GM23338 (cell line): ENCODE measurements at regions not wholly inside any gene's neighbourhood (a gene's known extent, or its start where the extent isn't known, plus 50 kb on each side); places are given as distances from the start of the nearest gene placed in this dataset.
A peak's percentile ranks its signal among the peaks of the same experiment; 100 is the strongest.

Experiments used
- ATAC-seq: fragments of 200-7000 bp; cut with Tn5 transposase; 3 replicates; pipeline ENCODE4 v1.9.1; 2020
- DNase-seq: peaks from one replicate; pipeline ENCODE4 v3.0.0-alpha.2; 2015; ENCODE audit warnings: low spot score
- H2AFZ ChIP-seq: fragments of 200-600 bp; sonication (generic); 2 replicates; pipeline ENCODE4 v1.8.0; 2016; ENCODE audit warnings: antibody characterized with exemption, mild to moderate bottlenecking, moderate library complexity
- H3F3A ChIP-seq: fragments of 200-600 bp; sonication (generic); replicated peaks from 2 replicates; pipeline ENCODE4 v1.8.0; 2017; ENCODE audit warnings: antibody characterized with exemption, mixed run types, low read depth
- H3K27ac ChIP-seq: fragments of 200-600 bp; sonication (generic); 2 replicates; pipeline ENCODE4 v1.6.1; 2016; ENCODE audit warnings: low read depth
- H3K27me3 ChIP-seq: fragments of 200-600 bp; sonication (generic); 2 replicates; pipeline ENCODE4 v1.8.0; 2016; ENCODE audit warnings: mild to moderate bottlenecking, mixed run types, moderate library complexity; ENCODE audit not compliant: insufficient read depth
- H3K36me3 ChIP-seq: fragments of 200-600 bp; sonication (generic); 2 replicates; pipeline ENCODE4 v1.8.0; 2016; ENCODE audit warnings: mild to moderate bottlenecking; ENCODE audit not compliant: insufficient read depth
- H3K4me1 ChIP-seq: fragments of 200-600 bp; sonication (generic); 2 replicates; pipeline ENCODE4 v1.8.0; 2016; ENCODE audit warnings: mild to moderate bottlenecking, moderate library complexity; ENCODE audit not compliant: insufficient read depth
- H3K4me2 ChIP-seq: fragments of 200-600 bp; sonication (generic); 2 replicates; pipeline ENCODE4 v1.7.1; 2017; ENCODE audit warnings: mixed run types
- H3K4me3 ChIP-seq: fragments of 200-600 bp; sonication (generic); 2 replicates; pipeline ENCODE4 v1.6.1; 2016; ENCODE audit warnings: mixed run types
- H3K79me2 ChIP-seq: fragments of 200-600 bp; sonication (generic); replicated peaks from 2 replicates; pipeline ENCODE4 v1.8.0; 2017; ENCODE audit warnings: mild to moderate bottlenecking; ENCODE audit not compliant: insufficient read depth
- H3K9me2 ChIP-seq: fragments of 200-600 bp; sonication (generic); 2 replicates; pipeline ENCODE4 v1.8.0; 2017; ENCODE audit not compliant: insufficient read depth
- H4K20me1 ChIP-seq: fragments of 200-600 bp; sonication (generic); replicated peaks from 2 replicates; pipeline ENCODE4 v1.8.0; 2017; ENCODE audit warnings: mild to moderate bottlenecking; ENCODE audit not compliant: insufficient read depth
- H3K27ac Mint-ChIP-seq: 2 replicates; pipeline ENCODE4 v1.8.0; 2020; ENCODE audit warnings: inconsistent platforms, mild to moderate bottlenecking, moderate library complexity, mixed read lengths
- H3K27me3 Mint-ChIP-seq: 3 replicates; pipeline ENCODE4 v1.8.0; 2022; ENCODE audit warnings: low read depth, mild to moderate bottlenecking, moderate library complexity, mixed read lengths, inconsistent platforms; ENCODE audit not compliant: insufficient read depth, poor library complexity
- H3K36me3 Mint-ChIP-seq: 3 replicates; pipeline ENCODE4 v1.8.0; 2021; ENCODE audit warnings: low read depth, mild to moderate bottlenecking, inconsistent platforms, moderate library complexity, mixed read lengths
- H3K4me1 Mint-ChIP-seq: 3 replicates; pipeline ENCODE4 v1.8.0; 2020; ENCODE audit warnings: mild to moderate bottlenecking, inconsistent platforms, mixed read lengths
- H3K4me3 Mint-ChIP-seq: 3 replicates; pipeline ENCODE4 v1.8.0; 2021; ENCODE audit warnings: moderate library complexity, mild to moderate bottlenecking, inconsistent platforms, mixed read lengths
- H3K9me3 Mint-ChIP-seq: 3 replicates; pipeline ENCODE4 v1.8.0; 2020; ENCODE audit warnings: moderate library complexity, mild to moderate bottlenecking, inconsistent platforms, mixed read lengths
- CREB1 ChIP-seq: fragments of 250-450 bp; sonication (Bioruptor Pico); IDR thresholded peaks from 2 replicates; pipeline ENCODE4 v1.5.0; 2020; ENCODE audit warnings: low read depth, mild to moderate bottlenecking, moderate library complexity
- CTCF ChIP-seq, 2 experiments: fragments of 200-600 bp in 1 of 2; sonication (generic) in 1 of 2; conservative IDR thresholded peaks; 2 replicates each; pipeline versions ENCODE4 v1.5.1 to v1.6.1; 2016 to 2017; ENCODE audit warnings: antibody characterized with exemption in 2 of 2, low read depth in 2 of 2, mild to moderate bottlenecking in 2 of 2, moderate library complexity in 1 of 2
- EZH2 ChIP-seq: fragments of 200-600 bp; sonication (generic); IDR thresholded peaks from one replicate; pipeline ENCODE4 v1.8.0; 2017; ENCODE audit warnings: antibody characterized with exemption, mild to moderate bottlenecking, low read depth; ENCODE audit not compliant: unreplicated experiment
- EZH2phosphoT487 ChIP-seq: fragments of 200-600 bp; sonication (generic); IDR thresholded peaks from one replicate; pipeline ENCODE4 v1.8.1; 2018; ENCODE audit warnings: antibody characterized with exemption; ENCODE audit not compliant: unreplicated experiment
- JUNB ChIP-seq: IDR thresholded peaks from one replicate; pipeline ENCODE4 v1.6.1; 2016; ENCODE audit warnings: antibody characterized with exemption; ENCODE audit not compliant: unreplicated experiment
- NANOG ChIP-seq: IDR thresholded peaks from 2 replicates; pipeline ENCODE4 v1.6.1; 2016; ENCODE audit warnings: antibody characterized with exemption, borderline replicate concordance
- POLR2AphosphoS5 ChIP-seq: IDR thresholded peaks from 2 replicates; pipeline ENCODE4 v1.6.1; 2016; ENCODE audit warnings: antibody characterized with exemption, low read depth
- REST ChIP-seq: IDR thresholded peaks from one replicate; pipeline ENCODE4 v1.6.1; 2018; ENCODE audit warnings: antibody characterized with exemption; ENCODE audit not compliant: unreplicated experiment
- STAT1 ChIP-seq: IDR thresholded peaks from one replicate; pipeline ENCODE4 v1.6.1; 2016; ENCODE audit warnings: antibody characterized with exemption; ENCODE audit not compliant: unreplicated experiment
- TF ChIP-seq, protein P1 (sequence below): fragments of 250-450 bp; sonication (Bioruptor Pico); IDR thresholded peaks from 2 replicates; pipeline ENCODE4 v1.5.0; 2020; ENCODE audit warnings: mild to moderate bottlenecking, moderate library complexity
- TF ChIP-seq, protein P2 (sequence below): IDR thresholded peaks from 2 replicates; pipeline ENCODE4 v1.6.1; 2016; ENCODE audit warnings: antibody characterized with exemption

DNA sequence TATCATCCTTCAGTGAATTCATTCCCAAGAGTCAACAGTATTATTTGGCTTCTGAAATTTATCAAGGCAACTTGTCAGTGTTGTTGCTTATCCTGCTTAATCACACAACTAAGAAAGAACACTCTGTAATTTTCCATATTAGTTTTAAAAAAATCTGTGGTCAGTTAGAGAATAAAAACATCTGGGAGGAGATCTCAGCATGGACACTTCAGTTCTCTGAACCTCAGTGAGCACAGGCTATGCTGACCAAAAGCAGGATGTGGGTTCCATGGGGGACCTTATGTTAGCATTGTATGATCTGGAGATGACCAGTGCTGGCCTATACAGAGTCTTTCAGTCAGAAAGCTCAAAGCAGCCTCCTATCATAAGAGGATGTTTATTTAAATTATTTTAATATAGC, 79.1 kb upstream of the KLHL14 start (continued):
- TF ChIP-seq REST (no peak), EZH2phosphoT487 (no peak)

- H2AFZ ChIP-seq, result no peak overlapping the region
- H3K36me3 Mint-ChIP-seq, result peaks cover 10% of the 10 kb centered on the region; the same call in 2 of the 3 replicates
- no peaks in the 10 kb centered on the region for H3K9me2 ChIP-seq
- no peak for ATAC-seq
- peaks cover 21% of the 10 kb centered on the region for H3K4me1 Mint-ChIP-seq
- no peaks in the 10 kb centered on the region for H3K79me2 ChIP-seq
- no peaks in the 10 kb centered on the region for H4K20me1 ChIP-seq
- H3K4me2 ChIP-seq, result no peak overlapping the region
- no peaks in the 10 kb centered on the region for H3K36me3 ChIP-seq
- no peak for DNase-seq
- peaks cover 7% of the 10 kb centered on the region; the same call in 1 of the 2 replicates for H3K4me1 ChIP-seq
- H3K27me3 ChIP-seq, result no peaks in the 10 kb centered on the region
- H3K4me3 Mint-ChIP-seq, result no peak overlapping the region
- no peaks in the 10 kb centered on the region for H3F3A ChIP-seq
- H3K4me3 ChIP-seq, result no peak overlapping the region
- 0 out of 2 replicates have a peak overlapping the region, but pooled peaks have one; percentile 0 for H3K27ac Mint-ChIP-seq
- H3K9me3 Mint-ChIP-seq, result peaks cover 12% of the 10 kb centered on the region; the same call in 2 of the 3 replicates
- no peak overlapping the region for H3K27ac ChIP-seq
- H3K27me3 Mint-ChIP-seq, result no peaks in the 10 kb centered on the region
- TF ChIP-seq JUNB, result no peak
- TF ChIP-seq, protein P1, sequence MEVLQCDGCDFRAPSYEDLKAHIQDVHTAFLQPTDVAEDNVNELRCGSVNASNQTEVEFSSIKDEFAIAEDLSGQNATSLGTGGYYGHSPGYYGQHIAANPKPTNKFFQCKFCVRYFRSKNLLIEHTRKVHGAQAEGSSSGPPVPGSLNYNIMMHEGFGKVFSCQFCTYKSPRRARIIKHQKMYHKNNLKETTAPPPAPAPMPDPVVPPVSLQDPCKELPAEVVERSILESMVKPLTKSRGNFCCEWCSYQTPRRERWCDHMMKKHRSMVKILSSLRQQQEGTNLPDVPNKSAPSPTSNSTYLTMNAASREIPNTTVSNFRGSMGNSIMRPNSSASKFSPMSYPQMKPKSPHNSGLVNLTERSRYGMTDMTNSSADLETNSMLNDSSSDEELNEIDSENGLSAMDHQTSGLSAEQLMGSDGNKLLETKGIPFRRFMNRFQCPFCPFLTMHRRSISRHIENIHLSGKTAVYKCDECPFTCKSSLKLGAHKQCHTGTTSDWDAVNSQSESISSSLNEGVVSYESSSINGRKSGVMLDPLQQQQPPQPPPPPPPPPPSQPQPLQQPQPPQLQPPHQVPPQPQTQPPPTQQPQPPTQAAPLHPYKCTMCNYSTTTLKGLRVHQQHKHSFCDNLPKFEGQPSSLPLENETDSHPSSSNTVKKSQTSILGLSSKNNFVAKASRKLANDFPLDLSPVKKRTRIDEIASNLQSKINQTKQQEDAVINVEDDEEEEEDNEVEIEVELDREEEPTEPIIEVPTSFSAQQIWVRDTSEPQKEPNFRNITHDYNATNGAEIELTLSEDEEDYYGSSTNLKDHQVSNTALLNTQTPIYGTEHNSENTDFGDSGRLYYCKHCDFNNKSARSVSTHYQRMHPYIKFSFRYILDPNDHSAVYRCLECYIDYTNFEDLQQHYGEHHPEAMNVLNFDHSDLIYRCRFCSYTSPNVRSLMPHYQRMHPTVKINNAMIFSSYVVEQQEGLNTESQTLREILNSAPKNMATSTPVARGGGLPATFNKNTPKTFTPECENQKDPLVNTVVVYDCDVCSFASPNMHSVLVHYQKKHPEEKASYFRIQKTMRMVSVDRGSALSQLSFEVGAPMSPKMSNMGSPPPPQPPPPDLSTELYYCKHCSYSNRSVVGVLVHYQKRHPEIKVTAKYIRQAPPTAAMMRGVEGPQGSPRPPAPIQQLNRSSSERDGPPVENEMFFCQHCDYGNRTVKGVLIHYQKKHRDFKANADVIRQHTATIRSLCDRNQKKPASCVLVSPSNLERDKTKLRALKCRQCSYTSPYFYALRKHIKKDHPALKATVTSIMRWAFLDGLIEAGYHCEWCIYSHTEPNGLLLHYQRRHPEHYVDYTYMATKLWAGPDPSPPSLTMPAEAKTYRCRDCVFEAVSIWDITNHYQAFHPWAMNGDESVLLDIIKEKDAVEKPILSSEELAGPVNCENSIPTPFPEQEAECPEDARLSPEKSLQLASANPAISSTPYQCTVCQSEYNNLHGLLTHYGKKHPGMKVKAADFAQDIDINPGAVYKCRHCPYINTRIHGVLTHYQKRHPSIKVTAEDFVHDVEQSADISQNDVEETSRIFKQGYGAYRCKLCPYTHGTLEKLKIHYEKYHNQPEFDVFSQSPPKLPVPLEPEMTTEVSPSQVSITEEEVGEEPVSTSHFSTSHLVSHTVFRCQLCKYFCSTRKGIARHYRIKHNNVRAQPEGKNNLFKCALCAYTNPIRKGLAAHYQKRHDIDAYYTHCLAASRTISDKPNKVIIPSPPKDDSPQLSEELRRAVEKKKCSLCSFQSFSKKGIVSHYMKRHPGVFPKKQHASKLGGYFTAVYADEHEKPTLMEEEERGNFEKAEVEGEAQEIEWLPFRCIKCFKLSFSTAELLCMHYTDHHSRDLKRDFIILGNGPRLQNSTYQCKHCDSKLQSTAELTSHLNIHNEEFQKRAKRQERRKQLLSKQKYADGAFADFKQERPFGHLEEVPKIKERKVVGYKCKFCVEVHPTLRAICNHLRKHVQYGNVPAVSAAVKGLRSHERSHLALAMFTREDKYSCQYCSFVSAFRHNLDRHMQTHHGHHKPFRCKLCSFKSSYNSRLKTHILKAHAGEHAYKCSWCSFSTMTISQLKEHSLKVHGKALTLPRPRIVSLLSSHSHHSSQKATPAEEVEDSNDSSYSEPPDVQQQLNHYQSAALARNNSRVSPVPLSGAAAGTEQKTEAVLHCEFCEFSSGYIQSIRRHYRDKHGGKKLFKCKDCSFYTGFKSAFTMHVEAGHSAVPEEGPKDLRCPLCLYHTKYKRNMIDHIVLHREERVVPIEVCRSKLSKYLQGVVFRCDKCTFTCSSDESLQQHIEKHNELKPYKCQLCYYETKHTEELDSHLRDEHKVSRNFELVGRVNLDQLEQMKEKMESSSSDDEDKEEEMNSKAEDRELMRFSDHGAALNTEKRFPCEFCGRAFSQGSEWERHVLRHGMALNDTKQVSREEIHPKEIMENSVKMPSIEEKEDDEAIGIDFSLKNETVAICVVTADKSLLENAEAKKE, result no peak
- no peak for TF ChIP-seq POLR2AphosphoS5
- TF ChIP-seq EZH2phosphoT487, result no peak
- TF ChIP-seq, protein P2, sequence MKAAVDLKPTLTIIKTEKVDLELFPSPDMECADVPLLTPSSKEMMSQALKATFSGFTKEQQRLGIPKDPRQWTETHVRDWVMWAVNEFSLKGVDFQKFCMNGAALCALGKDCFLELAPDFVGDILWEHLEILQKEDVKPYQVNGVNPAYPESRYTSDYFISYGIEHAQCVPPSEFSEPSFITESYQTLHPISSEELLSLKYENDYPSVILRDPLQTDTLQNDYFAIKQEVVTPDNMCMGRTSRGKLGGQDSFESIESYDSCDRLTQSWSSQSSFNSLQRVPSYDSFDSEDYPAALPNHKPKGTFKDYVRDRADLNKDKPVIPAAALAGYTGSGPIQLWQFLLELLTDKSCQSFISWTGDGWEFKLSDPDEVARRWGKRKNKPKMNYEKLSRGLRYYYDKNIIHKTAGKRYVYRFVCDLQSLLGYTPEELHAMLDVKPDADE, result no peak
- no peak for TF ChIP-seq NANOG
- TF ChIP-seq EZH2, result no peak
- TF ChIP-seq CTCF (conservative IDR thresholded peaks at IDR 0.05; ENCODE audit: low read depth in 2 of 2), result no peak
- TF ChIP-seq STAT1, result no peak
- no peak for TF ChIP-seq CREB1 (CRISPR knock-in tag)
These were observed 76.0 kb upstream of the KLHL14 start for GRCh38 chr18:32848826-32849225.
